ENCODE measurements at regions not wholly inside any gene's neighbourhood (a gene's known extent, or its start where the extent isn't known, plus 50 kb on each side); places are given as distances from the start of the nearest gene placed in this dataset.

- no peak for TF ChIP-seq POLR2A (IDR thresholded peaks at IDR 0.05; ENCODE audit: low read length)
- no peak for TF ChIP-seq GATA1 (IDR thresholded peaks at IDR 0.05; ENCODE audit: low read depth, low read length)
Measured at GRCh38 chr18:77544792-77545191, 295.1 kb downstream of the GALR1 start.

All from erythroblast (primary cell).